ENCODE measurements at regions not wholly inside any gene's neighbourhood (a gene's known extent, or its start where the extent isn't known, plus 50 kb on each side); places are given as distances from the start of the nearest gene placed in this dataset.
A peak's percentile ranks its signal among the peaks of the same experiment; 100 is the strongest.

DNA sequence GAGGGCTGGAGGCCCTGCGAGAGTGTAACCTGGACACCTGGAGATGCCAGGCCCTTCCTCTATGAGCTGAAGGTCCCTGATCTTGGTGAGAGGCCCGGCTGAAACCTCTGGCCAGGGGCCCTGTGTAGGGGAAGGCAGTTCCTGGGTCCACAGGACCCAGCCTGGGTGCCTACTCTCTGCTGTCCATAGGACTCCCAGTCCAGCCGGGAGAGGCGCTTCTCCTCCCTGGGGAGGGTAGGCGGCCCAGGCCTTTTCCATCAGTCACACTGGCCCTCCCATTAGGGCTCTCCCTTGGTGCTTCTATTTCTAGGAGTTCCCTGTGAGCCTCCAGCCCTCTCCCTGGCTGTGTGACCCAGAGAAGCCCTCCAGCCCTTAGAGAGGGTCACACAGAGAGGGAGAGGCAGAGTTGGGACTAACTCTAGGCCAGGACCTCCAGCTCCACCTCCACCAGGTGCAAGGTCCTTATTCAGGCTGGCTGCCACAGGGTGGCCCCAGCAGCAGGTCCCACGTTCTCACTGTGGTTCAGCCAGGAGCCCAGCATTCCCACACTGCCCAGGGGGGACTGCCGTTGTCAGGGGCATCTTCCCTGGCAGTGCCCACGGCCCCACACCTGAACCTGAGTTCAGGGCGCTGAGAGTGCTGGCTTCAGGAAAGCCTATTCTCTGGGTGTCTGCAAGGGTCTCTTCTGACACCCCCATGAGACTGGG, 146.8 kb downstream of the SMAD6 start:
- TF ChIP-seq CHD1 (IDR thresholded peaks at IDR 0.05; ENCODE audit: low read depth, low read length) (no peak), FOS (IDR thresholded peaks at IDR 0.05; ENCODE audit: low read depth, low read length) (no peak), RFX5 (IDR thresholded peaks at IDR 0.05; ENCODE audit: low read depth, low read length) (no peak), BHLHE40 (IDR thresholded peaks at IDR 0.05; ENCODE audit: low read depth, low read length) (no peak), RCOR1 (IDR thresholded peaks at IDR 0.05; ENCODE audit: insufficient replicate concordance, low read length) (no peak)
- TF ChIP-seq, protein P1, sequence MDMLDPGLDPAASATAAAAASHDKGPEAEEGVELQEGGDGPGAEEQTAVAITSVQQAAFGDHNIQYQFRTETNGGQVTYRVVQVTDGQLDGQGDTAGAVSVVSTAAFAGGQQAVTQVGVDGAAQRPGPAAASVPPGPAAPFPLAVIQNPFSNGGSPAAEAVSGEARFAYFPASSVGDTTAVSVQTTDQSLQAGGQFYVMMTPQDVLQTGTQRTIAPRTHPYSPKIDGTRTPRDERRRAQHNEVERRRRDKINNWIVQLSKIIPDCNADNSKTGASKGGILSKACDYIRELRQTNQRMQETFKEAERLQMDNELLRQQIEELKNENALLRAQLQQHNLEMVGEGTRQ (IDR thresholded peaks at IDR 0.05; ENCODE audit: low read depth, low read length) = no peak
- TF ChIP-seq, protein P2, sequence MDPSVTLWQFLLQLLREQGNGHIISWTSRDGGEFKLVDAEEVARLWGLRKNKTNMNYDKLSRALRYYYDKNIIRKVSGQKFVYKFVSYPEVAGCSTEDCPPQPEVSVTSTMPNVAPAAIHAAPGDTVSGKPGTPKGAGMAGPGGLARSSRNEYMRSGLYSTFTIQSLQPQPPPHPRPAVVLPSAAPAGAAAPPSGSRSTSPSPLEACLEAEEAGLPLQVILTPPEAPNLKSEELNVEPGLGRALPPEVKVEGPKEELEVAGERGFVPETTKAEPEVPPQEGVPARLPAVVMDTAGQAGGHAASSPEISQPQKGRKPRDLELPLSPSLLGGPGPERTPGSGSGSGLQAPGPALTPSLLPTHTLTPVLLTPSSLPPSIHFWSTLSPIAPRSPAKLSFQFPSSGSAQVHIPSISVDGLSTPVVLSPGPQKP (IDR thresholded peaks at IDR 0.05; ENCODE audit: borderline replicate concordance, low read depth, low read length) = no peak
- Histone ChIP-seq H3K18ac (ENCODE audit: low read depth, low read length) (no peak overlapping the region), H2AK5ac (ENCODE audit: low read depth, low read length) (peak overlapping the region; percentile 64), H3K27me3 (ENCODE audit: control insufficient read depth, insufficient read depth, low read length) (no peaks in the 10 kb centered on the region), H3K9me1 (ENCODE audit: insufficient read depth, low read length) (peaks cover 8% of the 10 kb centered on the region; the same call in 1 of the 2 replicates), H3K4me3 (ENCODE audit: insufficient read depth, low read depth, low read length) (no peak overlapping the region), H3K14ac (replicated peaks; ENCODE audit: low read depth, low read length) (no peak overlapping the region), H3K36me3 (ENCODE audit: control insufficient read depth, insufficient read depth, low read length) (peaks cover 1% of the 10 kb centered on the region; the same call in 1 of the 2 replicates), H2BK5ac (ENCODE audit: low read depth, low read length, poor library complexity, severe bottlenecking) (no peak overlapping the region), H2AFZ (replicated peaks; ENCODE audit: low read length, poor library complexity) (no peak overlapping the region), H2BK20ac (ENCODE audit: low read depth, low read length) (no peak overlapping the region), H3K9me3 (ENCODE audit: control insufficient read depth, insufficient read depth, low read length) (no peaks in the 10 kb centered on the region), H2BK15ac (ENCODE audit: low read depth, low read length) (no peak overlapping the region), H4K91ac (ENCODE audit: insufficient read depth, low read depth, low read length) (no peak overlapping the region; the same call in 1 of the 2 replicates), H3K23ac (ENCODE audit: low read depth, low read length) (no peak overlapping the region), H3K79me1 (ENCODE audit: low read depth in 1 of 2, low read length in 2 of 2) (peaks cover 25 to 76% of the 10 kb centered on the region in 2 experiments), H3K9ac (ENCODE audit: low read depth, low read length) (no peak overlapping the region), H2BK120ac (ENCODE audit: low read depth, low read length) (no peak overlapping the region), H3K4me1 (ENCODE audit: control insufficient read depth, insufficient read depth, low read length) (peaks cover 14% of the 10 kb centered on the region), H3K4ac (ENCODE audit: low read depth, low read length) (peak overlapping the region; percentile 63), H3K56ac (ENCODE audit: extremely low read depth, insufficient read depth, low read length) (no peak overlapping the region), H4K20me1 (ENCODE audit: insufficient read depth, low read length) (no peaks in the 10 kb centered on the region), H3K27ac (ENCODE audit: insufficient read depth, low read length) (no peak overlapping the region), H3K4me2 (ENCODE audit: low read depth, low read length) (no peak overlapping the region), H4K5ac (ENCODE audit: low read depth, low read length) (no peak overlapping the region), H2AK9ac (replicated peaks; ENCODE audit: low read depth, low read length, poor library complexity) (no peak overlapping the region), H4K8ac (ENCODE audit: low read depth in 2 of 2, low read length in 2 of 2) (no peak overlapping the region)
- BruUV-seq (replicated peaks) = no TSS peak
- ATAC-seq (ENCODE audit: low read depth) = no peak
- DNase-seq = no peak
- in situ Hi-C loops (cut with MboI; ENCODE audit: low sequenced_read_pairs) (loop anchor here (25.0 kb wide), 1 partner anchor 137 kb away; the partner anchor contains the start of gene SMAD6), intact Hi-C loops (cut with micrococcal nuclease) (no loop called here), dilution Hi-C loops (cut with HindIII; ENCODE audit: low sequenced_read_pairs, unreplicated experiment) (no loop called here)
- POLR2A ChIA-PET (ENCODE audit: unreplicated experiment) = no interaction called here
- CTCF ChIA-PET = interaction anchor here (0.7 kb wide), 1 partner anchor 471 kb away, joined by 3 read pairs; no protein-coding TSS in a partner anchor
- 90% methylated on average over 2 of the region's 9 CpGs; no CpG with 5 or more reads in 1 of the 2 experiments for WGBS, 2 experiments (ENCODE audit: extremely low coverage in 2 of 2, insufficient read length in 1 of 2)
